ENCODE measurements at regions not wholly inside any gene's neighbourhood (a gene's known extent, or its start where the extent isn't known, plus 50 kb on each side); places are given as distances from the start of the nearest gene placed in this dataset.

DNA sequence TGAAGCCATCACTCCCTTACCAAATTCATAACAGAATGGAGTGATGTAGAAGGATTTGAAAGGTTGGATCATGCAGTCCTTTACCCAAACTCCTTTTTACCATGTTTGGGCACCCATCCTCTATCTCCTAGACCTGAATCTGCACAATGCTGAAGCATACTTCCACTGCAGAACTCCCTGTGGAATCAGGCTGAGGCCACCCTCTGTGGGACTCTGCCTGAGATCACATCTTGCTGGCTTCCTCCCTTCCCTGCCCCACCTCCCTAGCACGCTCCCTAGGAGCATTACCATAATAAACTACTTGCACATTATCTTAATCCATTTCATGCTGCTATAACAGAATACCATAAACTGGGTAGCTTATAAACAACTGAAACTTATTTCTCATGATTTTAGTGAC lies 68.4 kb upstream of the VSTM2B start:
- Histone ChIP-seq H3K9me3 (peaks cover 0 to 14% of the 10 kb centered on the region in 2 donors), H3K4me3 (no peak overlapping the region), H3K27ac (no peak overlapping the region), H3K27me3 (peaks cover 0 to 7% of the 10 kb centered on the region in 2 donors), H3K36me3 (no peaks in the 10 kb centered on the region), H3K4me1 (no peaks in the 10 kb centered on the region)
- intact Hi-C loops (cut with DNase I): no loop called here
- TF ChIP-seq, protein P1, sequence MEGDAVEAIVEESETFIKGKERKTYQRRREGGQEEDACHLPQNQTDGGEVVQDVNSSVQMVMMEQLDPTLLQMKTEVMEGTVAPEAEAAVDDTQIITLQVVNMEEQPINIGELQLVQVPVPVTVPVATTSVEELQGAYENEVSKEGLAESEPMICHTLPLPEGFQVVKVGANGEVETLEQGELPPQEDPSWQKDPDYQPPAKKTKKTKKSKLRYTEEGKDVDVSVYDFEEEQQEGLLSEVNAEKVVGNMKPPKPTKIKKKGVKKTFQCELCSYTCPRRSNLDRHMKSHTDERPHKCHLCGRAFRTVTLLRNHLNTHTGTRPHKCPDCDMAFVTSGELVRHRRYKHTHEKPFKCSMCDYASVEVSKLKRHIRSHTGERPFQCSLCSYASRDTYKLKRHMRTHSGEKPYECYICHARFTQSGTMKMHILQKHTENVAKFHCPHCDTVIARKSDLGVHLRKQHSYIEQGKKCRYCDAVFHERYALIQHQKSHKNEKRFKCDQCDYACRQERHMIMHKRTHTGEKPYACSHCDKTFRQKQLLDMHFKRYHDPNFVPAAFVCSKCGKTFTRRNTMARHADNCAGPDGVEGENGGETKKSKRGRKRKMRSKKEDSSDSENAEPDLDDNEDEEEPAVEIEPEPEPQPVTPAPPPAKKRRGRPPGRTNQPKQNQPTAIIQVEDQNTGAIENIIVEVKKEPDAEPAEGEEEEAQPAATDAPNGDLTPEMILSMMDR (IDR thresholded peaks at IDR 0.05): no peak
- DNase-seq: no peak
- ATAC-seq: no peak

DNA sequence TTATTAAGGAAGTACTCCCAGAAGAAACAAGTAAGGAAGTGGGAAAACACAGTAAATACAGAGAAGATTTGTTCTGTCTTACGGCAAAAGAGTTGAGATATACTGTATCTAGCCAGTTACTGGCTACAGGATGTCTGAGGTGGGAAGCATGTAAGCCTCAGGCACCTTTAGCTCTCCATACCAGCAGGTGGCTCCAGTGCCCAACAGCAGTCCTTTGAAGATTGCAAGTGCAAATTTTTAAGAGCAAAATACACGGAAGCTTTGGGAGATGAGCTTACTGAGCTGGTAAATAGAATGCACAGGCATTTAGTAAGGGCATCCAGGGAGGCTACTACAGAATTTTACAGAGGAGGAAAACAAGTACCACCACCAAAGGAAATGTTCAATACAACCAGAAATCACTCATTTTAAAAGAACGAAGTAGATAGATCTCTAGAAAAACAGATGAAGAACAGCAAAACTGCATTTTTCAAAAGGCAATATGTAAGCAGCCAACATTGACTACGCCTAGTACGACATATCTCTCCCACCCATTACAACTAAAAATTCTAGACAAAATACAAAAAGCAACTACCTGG lies 57.9 kb upstream of the VSTM2B start:
- DNase-seq (no peak), ATAC-seq (no peak)
- Histone ChIP-seq H3K27me3 (peaks cover 0 to 7% of the 10 kb centered on the region in 2 donors), H3K27ac (no peak overlapping the region), H3K4me1 (no peaks in the 10 kb centered on the region), H3K4me3 (no peak overlapping the region), H3K36me3 (no peaks in the 10 kb centered on the region), H3K9me3 (peaks cover 0 to 5% of the 10 kb centered on the region in 2 donors)
- TF ChIP-seq, protein P1 (IDR thresholded peaks at IDR 0.05): no peak
- intact Hi-C loops (cut with DNase I): no loop called here

DNA sequence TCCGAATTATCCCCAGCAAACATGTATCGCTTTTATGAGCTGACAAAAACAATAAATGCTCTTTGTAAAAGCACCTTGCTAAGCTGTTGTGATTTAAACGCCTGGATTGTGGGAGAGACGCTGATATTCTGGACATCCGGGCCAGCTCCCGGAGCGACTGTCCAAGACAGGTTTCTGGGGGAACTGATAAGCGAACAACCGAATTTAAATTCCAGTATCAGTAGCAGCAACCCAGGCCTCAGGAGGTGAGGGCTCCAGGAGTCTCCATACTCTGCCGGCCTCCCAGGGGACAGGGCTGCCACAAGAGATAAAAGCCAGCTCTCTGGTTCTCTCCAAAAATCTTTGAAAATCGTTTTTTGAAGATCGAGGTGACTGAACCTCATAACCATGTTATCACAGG lies 50.3 kb upstream of the VSTM2B start:
- Histone ChIP-seq H3K4me3 (no peak overlapping the region), H3K4me1 (no peaks in the 10 kb centered on the region), H3K27me3 (peaks cover 0 to 37% of the 10 kb centered on the region in 2 donors), H3K36me3 (no peaks in the 10 kb centered on the region), H3K9me3 (peaks cover 0 to under 1% of the 10 kb centered on the region in 2 donors), H3K27ac (no peak overlapping the region)
- intact Hi-C loops (cut with DNase I): no loop called here
- no peak for ATAC-seq
- TF ChIP-seq, protein P1 (IDR thresholded peaks at IDR 0.05): no peak
- no peak for DNase-seq

Measured in left lung (tissue), 4 donors.